Mesothelial cell of epicardium (in vitro differentiated cells): ENCODE measurements at regions not wholly inside any gene's neighbourhood (a gene's known extent, or its start where the extent isn't known, plus 50 kb on each side); places are given as distances from the start of the nearest gene placed in this dataset.

Experiments
- DNase-seq, 2 experiments: peaks; one replicate each; pipeline ENCODE4 v3.0.0; 2021; ENCODE audit warnings: low spot score in 2 of 2; ENCODE audit not compliant: unreplicated experiment in 2 of 2
- H3K27ac Mint-ChIP-seq: 2 replicates; pipeline ENCODE4 v1.8.0; 2021; ENCODE audit warnings: mixed read lengths
- H3K27me3 Mint-ChIP-seq: 2 replicates; pipeline ENCODE4 v1.8.0; 2021; ENCODE audit warnings: low read depth, mixed read lengths
- H3K36me3 Mint-ChIP-seq: 2 replicates; pipeline ENCODE4 v1.8.0; 2021; ENCODE audit warnings: mixed read lengths
- H3K4me1 Mint-ChIP-seq: 2 replicates; pipeline ENCODE4 v1.8.0; 2021; ENCODE audit warnings: mixed read lengths
- H3K4me3 Mint-ChIP-seq: 2 replicates; pipeline ENCODE4 v1.8.0; 2021; ENCODE audit warnings: mild to moderate bottlenecking, moderate library complexity, mixed read lengths
- H3K9me3 Mint-ChIP-seq: 2 replicates; pipeline ENCODE4 v1.8.0; 2021; ENCODE audit warnings: mixed read lengths
- TF ChIP-seq, protein P1 (sequence below): fragments of 200-600 bp; sonication (generic); IDR thresholded peaks from one replicate; pipeline ENCODE4 v1.5.0; 2021; ENCODE audit warnings: antibody characterized with exemption; ENCODE audit not compliant: unreplicated experiment

DNA sequence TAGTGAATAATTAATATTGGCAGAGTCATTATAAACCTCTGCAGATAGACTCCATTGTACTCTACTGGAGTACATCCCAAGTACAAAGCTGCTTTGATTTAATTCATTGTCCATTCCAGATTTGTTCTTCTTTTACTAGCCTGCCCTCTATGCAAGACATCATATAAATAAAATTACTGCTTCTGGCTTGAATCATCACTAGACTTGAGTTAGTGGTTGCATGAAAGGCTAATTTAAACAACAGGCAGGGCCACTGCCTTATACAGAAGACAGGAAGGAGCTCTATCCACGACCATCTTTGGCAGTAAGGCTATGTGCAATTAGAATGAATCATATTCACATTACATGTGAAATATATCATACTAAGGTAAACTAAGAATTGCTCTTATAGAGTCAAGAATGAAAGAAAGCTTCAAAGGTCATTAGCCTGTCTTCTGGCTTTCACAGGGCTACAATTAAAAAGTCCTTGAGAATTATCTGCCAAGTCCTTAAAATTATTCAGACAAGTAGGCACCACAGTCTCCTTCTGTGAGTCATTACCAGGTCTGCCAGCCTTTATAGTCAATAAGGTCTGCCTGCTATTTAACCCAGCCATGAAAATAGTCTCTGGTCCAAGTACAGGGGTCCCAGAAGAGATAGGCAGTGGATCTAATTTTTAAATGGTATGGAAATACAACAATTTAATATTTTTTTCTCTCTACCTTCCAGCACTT is 631.8 kb downstream of the TMTC2 start:
- Mint-ChIP-seq H3K4me3 (no peak overlapping the region), H3K4me1 (peaks cover 49% of the 10 kb centered on the region), H3K27ac (peak overlapping the region; percentile 59), H3K9me3 (peaks cover 7% of the 10 kb centered on the region), H3K27me3 (no peaks in the 10 kb centered on the region), H3K36me3 (no peaks in the 10 kb centered on the region)
- no peak for DNase-seq
- TF ChIP-seq, protein P1, sequence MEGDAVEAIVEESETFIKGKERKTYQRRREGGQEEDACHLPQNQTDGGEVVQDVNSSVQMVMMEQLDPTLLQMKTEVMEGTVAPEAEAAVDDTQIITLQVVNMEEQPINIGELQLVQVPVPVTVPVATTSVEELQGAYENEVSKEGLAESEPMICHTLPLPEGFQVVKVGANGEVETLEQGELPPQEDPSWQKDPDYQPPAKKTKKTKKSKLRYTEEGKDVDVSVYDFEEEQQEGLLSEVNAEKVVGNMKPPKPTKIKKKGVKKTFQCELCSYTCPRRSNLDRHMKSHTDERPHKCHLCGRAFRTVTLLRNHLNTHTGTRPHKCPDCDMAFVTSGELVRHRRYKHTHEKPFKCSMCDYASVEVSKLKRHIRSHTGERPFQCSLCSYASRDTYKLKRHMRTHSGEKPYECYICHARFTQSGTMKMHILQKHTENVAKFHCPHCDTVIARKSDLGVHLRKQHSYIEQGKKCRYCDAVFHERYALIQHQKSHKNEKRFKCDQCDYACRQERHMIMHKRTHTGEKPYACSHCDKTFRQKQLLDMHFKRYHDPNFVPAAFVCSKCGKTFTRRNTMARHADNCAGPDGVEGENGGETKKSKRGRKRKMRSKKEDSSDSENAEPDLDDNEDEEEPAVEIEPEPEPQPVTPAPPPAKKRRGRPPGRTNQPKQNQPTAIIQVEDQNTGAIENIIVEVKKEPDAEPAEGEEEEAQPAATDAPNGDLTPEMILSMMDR: no peak

DNA sequence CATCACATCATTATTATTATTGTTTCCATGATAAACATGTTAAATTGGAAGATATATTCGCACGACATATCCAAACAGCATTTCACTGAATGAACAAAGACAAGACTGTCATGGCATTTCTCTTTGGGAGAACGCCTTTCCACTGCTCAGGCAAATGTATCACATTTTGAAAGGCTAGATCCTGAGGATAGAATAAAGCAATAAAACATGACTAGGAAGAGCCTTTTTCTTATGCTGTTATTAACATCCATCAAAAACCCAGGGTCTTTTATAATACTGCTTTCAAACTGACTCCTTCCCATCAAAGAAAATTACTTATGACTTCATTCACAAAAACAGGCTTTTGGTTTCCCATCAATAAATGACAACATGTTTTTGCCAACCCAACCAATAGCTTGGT is 630.9 kb downstream of the TMTC2 start:
- peaks cover 7% of the 10 kb centered on the region for H3K9me3 Mint-ChIP-seq
- no peak overlapping the region for H3K4me3 Mint-ChIP-seq
- peaks cover 50% of the 10 kb centered on the region for H3K4me1 Mint-ChIP-seq
- no peaks in the 10 kb centered on the region for H3K36me3 Mint-ChIP-seq
- TF ChIP-seq, protein P1: no peak
- H3K27ac Mint-ChIP-seq: peak overlapping the region; percentile 67
- no peak for DNase-seq
- no peaks in the 10 kb centered on the region for H3K27me3 Mint-ChIP-seq

DNA sequence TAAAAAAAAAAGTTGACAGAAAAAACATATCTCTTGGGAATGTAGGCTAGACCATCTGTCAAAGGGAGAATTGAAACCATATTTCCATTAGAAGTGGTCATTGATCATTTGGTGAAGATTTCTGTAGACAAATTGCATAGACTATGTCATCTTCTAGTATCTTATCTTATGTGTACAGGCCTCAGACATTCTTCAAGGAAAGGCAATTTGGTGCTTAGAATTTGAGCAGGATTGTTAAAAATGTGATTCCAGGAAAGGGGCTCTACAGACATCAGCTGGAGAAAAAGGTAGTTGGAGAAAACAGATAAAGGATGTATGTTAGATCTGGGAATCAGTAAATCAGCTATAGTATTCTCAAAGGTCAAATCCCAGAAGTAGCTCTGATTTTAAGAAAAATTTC is 627.1 kb downstream of the TMTC2 start:
- no peaks in the 10 kb centered on the region for H3K27me3 Mint-ChIP-seq
- TF ChIP-seq, protein P1: no peak
- H3K36me3 Mint-ChIP-seq: no peaks in the 10 kb centered on the region
- peak overlapping the region; percentile 50 for H3K27ac Mint-ChIP-seq
- H3K4me1 Mint-ChIP-seq: peaks cover 38% of the 10 kb centered on the region
- H3K9me3 Mint-ChIP-seq: peaks cover 3% of the 10 kb centered on the region
- DNase-seq: no peak
- H3K4me3 Mint-ChIP-seq: no peak overlapping the region

DNA sequence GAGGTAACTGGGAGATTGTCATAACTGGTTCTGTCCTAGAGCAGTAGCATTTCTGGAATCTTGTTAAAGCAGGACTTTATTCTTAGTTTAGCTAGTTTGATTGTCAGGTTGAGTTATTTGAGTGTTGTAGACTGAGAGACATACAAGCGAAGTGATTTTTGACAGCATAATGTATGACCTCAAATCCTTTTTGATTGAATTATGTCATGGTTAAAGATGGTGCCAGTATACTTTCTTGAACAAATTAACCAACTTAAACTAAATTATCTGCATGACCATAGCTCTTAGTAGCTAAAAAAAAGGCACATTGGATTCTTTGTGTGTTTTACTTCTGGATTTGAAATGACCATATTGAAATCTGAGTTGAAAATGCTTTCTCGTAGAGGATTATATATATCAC is 626.6 kb downstream of the TMTC2 start:
- Mint-ChIP-seq H3K4me3 (no peak overlapping the region), H3K27ac (no peak overlapping the region), H3K36me3 (no peaks in the 10 kb centered on the region), H3K9me3 (peaks cover 3% of the 10 kb centered on the region), H3K27me3 (no peaks in the 10 kb centered on the region), H3K4me1 (peaks cover 33% of the 10 kb centered on the region)
- TF ChIP-seq, protein P1: no peak
- no peak for DNase-seq

DNA sequence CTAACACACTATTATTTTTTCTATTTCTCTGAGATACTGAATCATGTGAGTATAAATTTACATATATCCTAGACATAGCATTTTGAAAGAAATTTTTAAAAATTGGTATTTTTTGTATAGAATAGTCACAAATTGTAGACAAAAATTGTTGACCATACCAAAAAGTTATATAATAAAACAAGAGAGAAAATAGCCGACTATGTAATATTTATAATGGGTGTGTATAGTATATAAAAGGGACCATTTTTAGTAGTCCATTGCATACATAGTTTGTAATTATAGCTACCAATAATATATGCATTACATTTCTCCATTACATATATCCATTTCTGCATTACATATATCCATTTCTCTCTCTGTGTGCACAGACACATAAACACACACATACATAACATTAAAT is 590.2 kb downstream of the TMTC2 start:
- DNase-seq: no peak
- Mint-ChIP-seq H3K9me3 (peaks cover 37% of the 10 kb centered on the region), H3K4me1 (no peaks in the 10 kb centered on the region), H3K27me3 (no peaks in the 10 kb centered on the region), H3K4me3 (no peak overlapping the region), H3K27ac (no peak overlapping the region), H3K36me3 (no peaks in the 10 kb centered on the region)
- TF ChIP-seq, protein P1: no peak
